A549 (cell line): ENCODE measurements at regions not wholly inside any gene's neighbourhood (a gene's known extent, or its start where the extent isn't known, plus 50 kb on each side); places are given as distances from the start of the nearest gene placed in this dataset.

Experiments
- CTCF ChIP-seq: fragments of >200 bp; sonication (Bioruptor Twin); formaldehyde crosslinking; IDR thresholded peaks from 3 replicates; pipeline ENCODE4 v1.5.1; 2016
- EP300 ChIP-seq, 2 experiments: fragments of >200 bp; sonication (Bioruptor Twin); formaldehyde crosslinking; IDR thresholded peaks; 2 replicates in 1 of 2; 3 replicates in 1 of 2; pipeline ENCODE4 v1.6.1; 2016 to 2017
- RCOR1 ChIP-seq: fragments of 150-350 bp; IDR thresholded peaks from 2 replicates; pipeline ENCODE4 v1.6.1; 2014; ENCODE audit warnings: antibody characterized with exemption, low read length, low read depth
- ZC3H11A ChIP-seq: fragments of 450-650 bp; IDR thresholded peaks from 2 replicates; pipeline ENCODE4 v1.6.1; 2014; ENCODE audit warnings: antibody characterized with exemption, mild to moderate bottlenecking

DNA sequence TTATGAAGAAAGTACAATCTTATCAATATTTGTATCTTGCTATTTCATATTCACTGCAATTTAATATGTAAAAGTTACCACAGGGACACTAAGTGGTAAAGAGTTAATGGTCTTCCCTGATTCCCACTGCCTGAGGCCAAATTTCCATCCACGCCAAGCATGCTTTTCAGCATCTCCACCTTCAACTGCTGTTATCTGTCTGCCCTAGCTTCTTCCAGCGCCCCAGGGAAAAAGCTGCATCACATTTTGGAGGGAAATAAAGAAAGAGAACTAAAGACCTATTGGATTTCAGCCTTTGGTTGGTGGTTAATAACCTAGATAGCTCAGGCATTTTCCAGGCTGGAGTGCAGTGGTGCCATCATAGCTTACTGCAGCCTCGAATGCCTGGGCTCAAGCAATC lies 61.3 kb upstream of the NKX2-2 start:
- TF ChIP-seq ZC3H11A (no peak), RCOR1 (no peak), EP300 (IDR thresholded peaks at IDR 0.05) (no peak), CTCF (no peak)
